WTC11 (cell line): ENCODE measurements at regions not wholly inside any gene's neighbourhood (a gene's known extent, or its start where the extent isn't known, plus 50 kb on each side); places are given as distances from the start of the nearest gene placed in this dataset.

Source experiments
- ATAC-seq: fragments of 200-7000 bp; cut with Tn5 transposase; 2 replicates; pipeline ENCODE4 v1.10.0; 2021; ENCODE audit warnings: mild to moderate bottlenecking, moderate library complexity
- CTCF ChIA-PET: fragments of 300-600 bp; sonication (Branson Sonifier 250); formaldehyde crosslinking; loops from one replicate; lab custom pipeline; 2021; ENCODE audit warnings: antibody characterized with exemption; lab: Charles Lee
- POLR2A ChIA-PET: fragments of 350-600 bp; sonication (Branson Sonifier 250); formaldehyde crosslinking; loops from one replicate; lab custom pipeline; 2021; ENCODE audit warnings: antibody characterized with exemption; lab: Charles Lee
- DNase-seq: peaks from one replicate; pipeline ENCODE4 v3.0.0; 2021; ENCODE audit warnings: low spot score
- H3K27ac Mint-ChIP-seq: 2 replicates; pipeline ENCODE4 v1.8.0; 2021; ENCODE audit warnings: mixed read lengths
- H3K27me3 Mint-ChIP-seq: 2 replicates; pipeline ENCODE4 v1.8.0; 2021; ENCODE audit warnings: low read depth, mild to moderate bottlenecking, moderate library complexity, mixed read lengths
- H3K36me3 Mint-ChIP-seq: 2 replicates; pipeline ENCODE4 v1.8.0; 2021; ENCODE audit warnings: mixed read lengths
- H3K4me1 Mint-ChIP-seq: 2 replicates; pipeline ENCODE4 v1.8.0; 2022; ENCODE audit warnings: mixed read lengths
- H3K4me3 Mint-ChIP-seq: 2 replicates; pipeline ENCODE4 v1.8.0; 2021; ENCODE audit warnings: mild to moderate bottlenecking, moderate library complexity, mixed read lengths
- H3K9me3 Mint-ChIP-seq: 2 replicates; pipeline ENCODE4 v1.8.0; 2021; ENCODE audit warnings: mixed read lengths
- ARID4B ChIP-seq: sonication (generic); formaldehyde crosslinking; IDR thresholded peaks from 2 replicates; pipeline ENCODE4 v1.8.0; 2023; ENCODE audit warnings: missing genetic modification reagents, mild to moderate bottlenecking, borderline replicate concordance
- ATF2 ChIP-seq: sonication (generic); formaldehyde crosslinking; IDR thresholded peaks from 2 replicates; pipeline ENCODE4 v1.8.1; 2022; ENCODE audit warnings: low read depth, missing genetic modification reagents, borderline replicate concordance
- EMX1 ChIP-seq: fragments of 250-450 bp; sonication (Bioruptor Pico); IDR thresholded peaks from 2 replicates; pipeline ENCODE4 v1.8.0; 2021; ENCODE audit warnings: mild to moderate bottlenecking
- GTF2I ChIP-seq: fragments of 250-450 bp; sonication (Bioruptor Pico); conservative IDR thresholded peaks from 2 replicates; pipeline ENCODE4 v1.4.0; 2021; ENCODE audit warnings: mild to moderate bottlenecking
- PRRX2 ChIP-seq: fragments of 250-450 bp; sonication (Bioruptor Pico); IDR thresholded peaks from 2 replicates; pipeline ENCODE4 v1.8.0; 2021; ENCODE audit warnings: mild to moderate bottlenecking
- RORB ChIP-seq: fragments of 250-450 bp; sonication (Bioruptor Pico); IDR thresholded peaks from 2 replicates; pipeline ENCODE4 v1.9.0; 2021; ENCODE audit warnings: mild to moderate bottlenecking
- SMAD3 ChIP-seq: sonication (generic); formaldehyde crosslinking; IDR thresholded peaks from 2 replicates; pipeline ENCODE4 v1.8.0; 2022; ENCODE audit warnings: missing genetic modification reagents, mild to moderate bottlenecking, borderline replicate concordance
- SMAD4 ChIP-seq: sonication (generic); formaldehyde crosslinking; IDR thresholded peaks from 2 replicates; pipeline ENCODE4 v1.8.0; 2022; ENCODE audit warnings: mild to moderate bottlenecking, missing genetic modification reagents
- SP1 ChIP-seq: sonication (generic); formaldehyde crosslinking; conservative IDR thresholded peaks from 2 replicates; pipeline ENCODE4 v1.8.1; 2022; ENCODE audit warnings: missing genetic modification reagents
- ZNF416 ChIP-seq: fragments of 250-450 bp; sonication (Bioruptor Pico); IDR thresholded peaks from 2 replicates; pipeline ENCODE4 v1.9.0; 2021; ENCODE audit warnings: mild to moderate bottlenecking, inconsistent platforms
- ZNF671 ChIP-seq: fragments of 250-450 bp; sonication (Bioruptor Pico); IDR thresholded peaks from 2 replicates; pipeline ENCODE4 v1.8.0; 2021; ENCODE audit warnings: mild to moderate bottlenecking
- TF ChIP-seq, protein P1 (sequence below): sonication (generic); formaldehyde crosslinking; IDR thresholded peaks from 2 replicates; pipeline ENCODE4 v1.8.1; 2023; ENCODE audit warnings: mild to moderate bottlenecking, moderate library complexity, missing genetic modification reagents
- TF ChIP-seq, protein P2 (sequence below): sonication (generic); formaldehyde crosslinking; IDR thresholded peaks from 2 replicates; pipeline ENCODE4 v1.8.0; 2022; ENCODE audit warnings: mild to moderate bottlenecking, missing genetic modification reagents
- TF ChIP-seq, protein P3 (sequence below): fragments of 250-450 bp; sonication (Bioruptor Pico); IDR thresholded peaks from 2 replicates; pipeline ENCODE4 v1.9.0; 2021; ENCODE audit warnings: mild to moderate bottlenecking

DNA sequence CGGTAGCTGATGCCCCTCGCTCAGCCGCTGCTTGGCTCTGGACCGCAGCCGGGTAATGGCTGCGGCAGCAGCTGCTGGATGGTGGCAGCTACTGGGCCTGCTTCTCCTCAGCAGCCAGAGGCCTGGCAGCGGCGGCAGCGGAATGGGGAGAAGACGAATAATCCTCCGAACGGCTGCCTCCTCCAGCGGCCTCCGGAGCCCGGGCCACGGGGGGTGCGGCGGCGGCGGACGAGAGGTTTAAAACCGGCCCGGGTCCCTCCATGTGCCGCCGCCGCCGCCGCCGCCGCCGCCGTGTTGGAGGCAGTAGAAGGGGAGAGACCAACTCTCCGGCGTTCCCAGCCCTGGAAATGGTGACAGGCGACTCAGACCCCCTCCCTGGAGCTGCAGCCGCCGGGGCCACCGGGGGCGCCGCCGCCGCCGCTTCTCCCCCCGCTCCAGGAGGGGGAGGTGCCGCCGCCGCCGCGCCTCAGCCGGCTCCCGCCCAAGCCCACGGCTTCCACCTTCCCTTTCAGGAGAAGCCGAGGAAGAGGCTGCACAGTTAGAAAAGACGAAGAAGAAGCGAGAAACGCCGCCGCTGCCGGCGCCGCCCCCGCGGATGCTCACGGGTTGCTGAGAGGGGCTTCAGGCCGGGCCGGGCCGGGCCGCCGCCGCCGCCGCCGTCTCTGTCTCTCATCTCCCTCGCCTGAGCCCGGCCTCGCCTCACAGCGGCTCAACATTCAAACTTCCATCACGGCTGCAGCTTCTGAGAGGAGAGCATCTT is 118.4 kb upstream of the PRSS3 start:
- TF ChIP-seq ARID4B (CRISPR knock-in tag) (0 out of 2 replicates have a peak, but pooled peaks have one; percentile 38), RORB (no peak), SP1 (CRISPR knock-in tag) (0 out of 2 replicates have a peak, but pooled peaks have one; percentile 28), SMAD4 (CRISPR knock-in tag) (no peak)
- TF ChIP-seq, protein P1, sequence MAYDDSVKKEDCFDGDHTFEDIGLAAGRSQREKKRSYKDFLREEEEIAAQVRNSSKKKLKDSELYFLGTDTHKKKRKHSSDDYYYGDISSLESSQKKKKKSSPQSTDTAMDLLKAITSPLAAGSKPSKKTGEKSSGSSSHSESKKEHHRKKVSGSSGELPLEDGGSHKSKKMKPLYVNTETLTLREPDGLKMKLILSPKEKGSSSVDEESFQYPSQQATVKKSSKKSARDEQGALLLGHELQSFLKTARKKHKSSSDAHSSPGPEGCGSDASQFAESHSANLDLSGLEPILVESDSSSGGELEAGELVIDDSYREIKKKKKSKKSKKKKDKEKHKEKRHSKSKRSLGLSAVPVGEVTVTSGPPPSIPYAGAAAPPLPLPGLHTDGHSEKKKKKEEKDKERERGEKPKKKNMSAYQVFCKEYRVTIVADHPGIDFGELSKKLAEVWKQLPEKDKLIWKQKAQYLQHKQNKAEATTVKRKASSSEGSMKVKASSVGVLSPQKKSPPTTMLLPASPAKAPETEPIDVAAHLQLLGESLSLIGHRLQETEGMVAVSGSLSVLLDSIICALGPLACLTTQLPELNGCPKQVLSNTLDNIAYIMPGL (CRISPR knock-in tag) = peak; percentile 64; the same call in 1 of the 2 replicates
- peaks cover 4% of the 10 kb centered on the region; the same call in 1 of the 2 replicates for H3K9me3 Mint-ChIP-seq
- ATAC-seq (peak; percentile 87), DNase-seq (peak; percentile 72)
- peak overlapping the region; percentile 94 for H3K27ac Mint-ChIP-seq
- CTCF ChIA-PET = interaction anchor here (0.9 to 3.1 kb wide), 5 partner anchors 43 to 102 kb away, joined by 3 to 16 read pairs (median 3); no protein-coding TSS in a partner anchor
- H3K27me3 Mint-ChIP-seq = peaks cover 6% of the 10 kb centered on the region; the same call in 1 of the 2 replicates
- H3K4me1 Mint-ChIP-seq = peaks cover 19% of the 10 kb centered on the region
- peak overlapping the region; percentile 91 for H3K4me3 Mint-ChIP-seq
- POLR2A ChIA-PET = interaction anchor here (1.7 kb wide), 1 partner anchor 53 kb away, joined by 4 read pairs; no protein-coding TSS in a partner anchor
- no peaks in the 10 kb centered on the region for H3K36me3 Mint-ChIP-seq

DNA sequence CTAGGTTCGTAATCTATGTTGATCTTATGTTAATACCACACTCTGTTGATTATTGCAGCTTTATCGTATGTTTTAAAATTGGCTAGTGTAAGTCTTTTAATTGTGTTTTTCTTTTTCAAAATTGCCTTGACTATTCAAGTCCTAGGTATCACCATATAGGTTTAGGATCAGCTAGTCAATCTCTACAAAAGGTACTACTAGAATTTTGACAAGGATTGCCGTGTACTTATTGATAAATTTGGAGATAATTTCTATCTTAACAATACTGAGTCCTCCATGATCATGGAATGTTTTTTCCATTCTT is 117.9 kb upstream of the PRSS3 start:
- POLR2A ChIA-PET = interaction anchor here (1.7 kb wide), 1 partner anchor 53 kb away, joined by 4 read pairs; no protein-coding TSS in a partner anchor

More for the DNA sequence above, 117.9 kb upstream of the PRSS3 start:
- peaks cover 2% of the 10 kb centered on the region; the same call in 1 of the 2 replicates for H3K9me3 Mint-ChIP-seq
- H3K27me3 Mint-ChIP-seq = peaks cover 6% of the 10 kb centered on the region; the same call in 1 of the 2 replicates
- CTCF ChIA-PET = interaction anchor here (0.9 to 3.1 kb wide), 4 partner anchors 42 to 101 kb away, joined by 3 to 16 read pairs (median 7); no protein-coding TSS in a partner anchor
- ATAC-seq (no peak), DNase-seq (no peak)
- H3K36me3 Mint-ChIP-seq = no peaks in the 10 kb centered on the region
- TF ChIP-seq EMX1 (CRISPR knock-in tag) = no peak
- TF ChIP-seq SMAD3 = no peak
- TF ChIP-seq ATF2 (CRISPR knock-in tag) = no peak
- TF ChIP-seq ZNF416 = no peak
- TF ChIP-seq ZNF671 (CRISPR knock-in tag) = no peak
- no peak for TF ChIP-seq PRRX2 (CRISPR knock-in tag)
- TF ChIP-seq, protein P2, sequence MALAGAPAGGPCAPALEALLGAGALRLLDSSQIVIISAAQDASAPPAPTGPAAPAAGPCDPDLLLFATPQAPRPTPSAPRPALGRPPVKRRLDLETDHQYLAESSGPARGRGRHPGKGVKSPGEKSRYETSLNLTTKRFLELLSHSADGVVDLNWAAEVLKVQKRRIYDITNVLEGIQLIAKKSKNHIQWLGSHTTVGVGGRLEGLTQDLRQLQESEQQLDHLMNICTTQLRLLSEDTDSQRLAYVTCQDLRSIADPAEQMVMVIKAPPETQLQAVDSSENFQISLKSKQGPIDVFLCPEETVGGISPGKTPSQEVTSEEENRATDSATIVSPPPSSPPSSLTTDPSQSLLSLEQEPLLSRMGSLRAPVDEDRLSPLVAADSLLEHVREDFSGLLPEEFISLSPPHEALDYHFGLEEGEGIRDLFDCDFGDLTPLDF (CRISPR knock-in tag) = no peak
- TF ChIP-seq, protein P3, sequence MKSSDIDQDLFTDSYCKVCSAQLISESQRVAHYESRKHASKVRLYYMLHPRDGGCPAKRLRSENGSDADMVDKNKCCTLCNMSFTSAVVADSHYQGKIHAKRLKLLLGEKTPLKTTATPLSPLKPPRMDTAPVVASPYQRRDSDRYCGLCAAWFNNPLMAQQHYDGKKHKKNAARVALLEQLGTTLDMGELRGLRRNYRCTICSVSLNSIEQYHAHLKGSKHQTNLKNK = no peak
- no peak for TF ChIP-seq GTF2I
- peaks cover 19% of the 10 kb centered on the region for H3K4me1 Mint-ChIP-seq
- H3K27ac Mint-ChIP-seq = peak overlapping the region; percentile 94
- H3K4me3 Mint-ChIP-seq = peak overlapping the region; percentile 91
